ENCODE measurements at regions not wholly inside any gene's neighbourhood (a gene's known extent, or its start where the extent isn't known, plus 50 kb on each side); places are given as distances from the start of the nearest gene placed in this dataset.

- no peak for DNase-seq
These were observed 894.4 kb downstream of the SORCS3 start for GRCh38 chr10:105535478-105535877.

- DNase-seq: no peak
These were observed 893.0 kb downstream of the SORCS3 start for GRCh38 chr10:105534086-105534485.

GRCh38 chr10:105516511-105516910, 875.4 kb downstream of the SORCS3 start:
- no peak for DNase-seq

- no peak for DNase-seq
These were observed 873.0 kb downstream of the SORCS3 start for GRCh38 chr10:105514106-105514505.

- DNase-seq: no peak
These were observed 868.4 kb downstream of the SORCS3 start for GRCh38 chr10:105509517-105509916.

GRCh38 chr10:105506262-105506661, 865.2 kb downstream of the SORCS3 start:
- no peak for DNase-seq

GRCh38 chr10:105503714-105504113, 862.6 kb downstream of the SORCS3 start:
- DNase-seq: no peak

GRCh38 chr10:105502058-105502457, 861.0 kb downstream of the SORCS3 start:
- peak; percentile 8 for DNase-seq

- DNase-seq: no peak
These were observed 853.9 kb downstream of the SORCS3 start for GRCh38 chr10:105494944-105495343.

GRCh38 chr10:105494303-105494702, 853.2 kb downstream of the SORCS3 start:
- no peak for DNase-seq

- DNase-seq: no peak
These were observed 832.1 kb downstream of the SORCS3 start for GRCh38 chr10:105473170-105473569.

- no peak for DNase-seq
These were observed 827.7 kb downstream of the SORCS3 start for GRCh38 chr10:105468759-105469158.

GRCh38 chr10:105466521-105466920, 825.4 kb downstream of the SORCS3 start:
- DNase-seq: no peak

GRCh38 chr10:105434970-105435369, 793.9 kb downstream of the SORCS3 start:
- no peak for DNase-seq

GRCh38 chr10:105413997-105414396, 772.9 kb downstream of the SORCS3 start:
- DNase-seq: no peak

GRCh38 chr10:105409370-105409769, 768.3 kb downstream of the SORCS3 start:
- no peak for DNase-seq

- no peak for DNase-seq
These were observed 765.4 kb downstream of the SORCS3 start for GRCh38 chr10:105406488-105406887.

- peak; percentile 37 for DNase-seq
These were observed 757.1 kb downstream of the SORCS3 start for GRCh38 chr10:105398202-105398601.

- DNase-seq: no peak
These were observed 750.7 kb downstream of the SORCS3 start for GRCh38 chr10:105391670-105392351.

GRCh38 chr10:105387971-105388370, 746.9 kb downstream of the SORCS3 start:
- no peak for DNase-seq

- DNase-seq: no peak
These were observed 742.9 kb downstream of the SORCS3 start for GRCh38 chr10:105383978-105384377.

GRCh38 chr10:105370692-105371091, 729.6 kb downstream of the SORCS3 start:
- DNase-seq: no peak

- no peak for DNase-seq
These were observed 718.6 kb downstream of the SORCS3 start for GRCh38 chr10:105359708-105360107.

GRCh38 chr10:105358911-105359310, 717.8 kb downstream of the SORCS3 start:
- DNase-seq: peak; percentile 44

GRCh38 chr10:105356626-105357025, 715.5 kb downstream of the SORCS3 start:
- no peak for DNase-seq

Data from left kidney (tissue), 1 donor.